Right lobe of liver (tissue), 4 donors: ENCODE measurements at regions not wholly inside any gene's neighbourhood (a gene's known extent, or its start where the extent isn't known, plus 50 kb on each side); places are given as distances from the start of the nearest gene placed in this dataset.

Experiments
- POLR2A ChIP-seq: fragments of 450-650 bp; IDR thresholded peaks from one replicate; pipeline ENCODE4 v1.6.1; 2017; ENCODE audit warnings: antibody characterized with exemption, mild to moderate bottlenecking
- TF ChIP-seq, protein P1 (sequence below), 4 donors: fragments of 200-600 bp in 3 of 4; fragments of 450-650 bp in 1 of 4; IDR thresholded peaks; one replicate each; pipeline versions ENCODE4 v1.5.1 to v1.8.0; 2016 to 2022; ENCODE audit warnings: antibody characterized with exemption in 4 of 4, mild to moderate bottlenecking in 2 of 4
- donor health status: DM: no; HTN: no; CAD: no.
- donor health status: DM: no; HTN: no; CAD: no.
- donor health status: DM: no; HTN: yes; CAD: no.

DNA sequence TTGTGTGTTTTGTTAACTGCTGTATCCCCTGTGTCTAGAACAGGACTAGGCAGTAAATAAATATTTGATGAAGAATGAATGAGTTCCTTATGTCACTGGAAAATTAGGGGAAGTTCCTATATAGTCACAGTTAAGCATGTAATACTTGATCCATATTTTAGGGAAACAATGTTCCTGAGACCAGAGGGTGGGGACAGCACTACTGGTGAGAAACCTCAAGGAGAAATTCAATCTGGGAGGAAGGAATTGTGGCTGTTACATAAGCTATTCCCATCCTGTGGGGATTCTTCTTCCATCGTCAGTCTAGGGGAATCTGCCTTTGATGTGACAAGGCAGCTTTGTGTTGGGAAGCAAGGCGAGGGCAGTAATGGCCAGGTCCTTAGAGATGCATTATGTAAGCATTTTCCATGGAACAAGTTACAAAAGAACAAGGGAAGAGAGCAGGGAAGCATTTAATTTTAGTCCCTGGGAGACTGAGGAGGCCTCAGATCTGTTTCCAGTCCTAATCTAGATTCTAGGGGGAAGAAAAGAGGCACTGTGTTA, 219.3 kb upstream of the TTC14 start:
- TF ChIP-seq, protein P1, sequence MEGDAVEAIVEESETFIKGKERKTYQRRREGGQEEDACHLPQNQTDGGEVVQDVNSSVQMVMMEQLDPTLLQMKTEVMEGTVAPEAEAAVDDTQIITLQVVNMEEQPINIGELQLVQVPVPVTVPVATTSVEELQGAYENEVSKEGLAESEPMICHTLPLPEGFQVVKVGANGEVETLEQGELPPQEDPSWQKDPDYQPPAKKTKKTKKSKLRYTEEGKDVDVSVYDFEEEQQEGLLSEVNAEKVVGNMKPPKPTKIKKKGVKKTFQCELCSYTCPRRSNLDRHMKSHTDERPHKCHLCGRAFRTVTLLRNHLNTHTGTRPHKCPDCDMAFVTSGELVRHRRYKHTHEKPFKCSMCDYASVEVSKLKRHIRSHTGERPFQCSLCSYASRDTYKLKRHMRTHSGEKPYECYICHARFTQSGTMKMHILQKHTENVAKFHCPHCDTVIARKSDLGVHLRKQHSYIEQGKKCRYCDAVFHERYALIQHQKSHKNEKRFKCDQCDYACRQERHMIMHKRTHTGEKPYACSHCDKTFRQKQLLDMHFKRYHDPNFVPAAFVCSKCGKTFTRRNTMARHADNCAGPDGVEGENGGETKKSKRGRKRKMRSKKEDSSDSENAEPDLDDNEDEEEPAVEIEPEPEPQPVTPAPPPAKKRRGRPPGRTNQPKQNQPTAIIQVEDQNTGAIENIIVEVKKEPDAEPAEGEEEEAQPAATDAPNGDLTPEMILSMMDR (IDR thresholded peaks at IDR 0.05): no peak
- TF ChIP-seq POLR2A: no peak
